SK-N-SH (cell line): ENCODE measurements at regions not wholly inside any gene's neighbourhood (a gene's known extent, or its start where the extent isn't known, plus 50 kb on each side); places are given as distances from the start of the nearest gene placed in this dataset.

ENCODE experiments used
- CTCF ChIA-PET: fragments of 300-600, 350-600 bp; formaldehyde crosslinking; extraction: SDS; loops from one replicate; lab custom pipeline; 2021; lab: Yijun Ruan, JAX
- POLR2A ChIA-PET: fragments of 350-600 bp; sonication (Branson Sonifier 250); formaldehyde crosslinking; extraction: SDS; loops from one replicate; lab custom pipeline; 2020; ENCODE audit warnings: antibody characterized with exemption, inconsistent platforms; lab: Yijun Ruan, JAX
- DNase-seq: peaks from one replicate; pipeline ENCODE4 v3.0.0; 2012
- H2AFZ ChIP-seq: fragments of 200-600 bp; sonication (generic); 2 replicates; pipeline ENCODE4 v1.8.1; 2016; ENCODE audit warnings: antibody characterized with exemption, mild to moderate bottlenecking, low read depth
- H3F3A ChIP-seq: fragments of 200-600 bp; sonication (generic); replicated peaks from 2 replicates; pipeline ENCODE3; 2016; ENCODE audit warnings: antibody characterized with exemption, mild to moderate bottlenecking; ENCODE audit not compliant: insufficient read depth
- H3K27ac ChIP-seq, 2 experiments: fragments of 200-500 bp in 1 of 2; fragments of 200-600 bp in 1 of 2; sonication (Bioruptor generic) in 1 of 2; sonication (generic), shearing (Covaris generic) in 1 of 2; 2 replicates each; pipeline versions ENCODE4 v1.5.1 to v1.6.1; 2014 to 2016; ENCODE audit warnings: low read depth in 2 of 2, inconsistent platforms in 1 of 2, low read length in 1 of 2, mild to moderate bottlenecking in 1 of 2, mixed read lengths in 1 of 2
- H3K27me3 ChIP-seq: fragments of 200-600 bp; sonication (generic), shearing (Covaris generic); 2 replicates; pipeline ENCODE4 v1.6.1; 2016; ENCODE audit warnings: mixed run types; ENCODE audit not compliant: insufficient read depth
- H3K36me3 ChIP-seq, 2 experiments: fragments of 200-500 bp in 1 of 2; fragments of 200-600 bp in 1 of 2; sonication (Bioruptor generic) in 1 of 2; sonication (generic) in 1 of 2; replicated peaks in 1 of 2; 2 replicates each; pipeline versions ENCODE3 to v1.5.1; 2014 to 2016; ENCODE audit warnings: low read length in 1 of 2, mild to moderate bottlenecking in 1 of 2; ENCODE audit not compliant: insufficient read depth in 2 of 2, control insufficient read depth in 1 of 2
- H3K4me1 ChIP-seq, 2 experiments: fragments of 200-500 bp in 1 of 2; fragments of 200-600 bp in 1 of 2; sonication (Bioruptor generic) in 1 of 2; sonication (generic), shearing (Covaris generic) in 1 of 2; 2 replicates each; pipeline versions ENCODE4 v1.5.1 to v1.6.1; 2014 to 2016; ENCODE audit warnings: low read depth in 1 of 2, low read length in 1 of 2, mixed run types in 1 of 2; ENCODE audit not compliant: insufficient read depth in 2 of 2, control insufficient read depth in 1 of 2
- H3K4me2 ChIP-seq: fragments of 200-600 bp; sonication (generic), shearing (Covaris generic); 2 replicates; pipeline ENCODE4 v1.6.1; 2017; ENCODE audit warnings: mixed run types
- H3K4me3 ChIP-seq, 2 experiments: fragments of 200-500 bp in 1 of 2; fragments of 200-600 bp in 1 of 2; sonication (Bioruptor generic) in 1 of 2; sonication (generic), shearing (Covaris generic) in 1 of 2; 2 replicates each; pipeline versions ENCODE4 v1.5.1 to v1.8.1; 2014 to 2016; ENCODE audit warnings: low read depth in 2 of 2, inconsistent platforms in 1 of 2, low read length in 1 of 2, mild to moderate bottlenecking in 1 of 2, mixed read lengths in 1 of 2, moderate library complexity in 1 of 2
- H3K79me2 ChIP-seq: fragments of 200-600 bp; sonication (generic); 2 replicates; pipeline ENCODE4 v1.8.1; 2017; ENCODE audit warnings: mild to moderate bottlenecking; ENCODE audit not compliant: insufficient read depth
- H3K9ac ChIP-seq: fragments of 200-600 bp; sonication (generic); 2 replicates; pipeline ENCODE4 v1.6.1; 2017; ENCODE audit warnings: mixed run types
- H3K9me2 ChIP-seq: fragments of 200-600 bp; sonication (generic); 2 replicates; pipeline ENCODE4 v1.6.1; 2017; ENCODE audit warnings: mixed run types
- H3K9me3 ChIP-seq: fragments of 200-600 bp; sonication (generic); 2 replicates; pipeline ENCODE4 v1.6.1; 2017; ENCODE audit warnings: mixed run types, mild to moderate bottlenecking, moderate library complexity
- H4K20me1 ChIP-seq: fragments of 200-600 bp; sonication (generic); 2 replicates; pipeline ENCODE4 v1.6.1; 2017; ENCODE audit warnings: mild to moderate bottlenecking, mixed run types; ENCODE audit not compliant: insufficient read depth
- ELF1 ChIP-seq: IDR thresholded peaks from 2 replicates; pipeline ENCODE4 v1.4.0; 2012
- FOXJ3 ChIP-seq: sonication (generic); formaldehyde crosslinking; IDR thresholded peaks from 2 replicates; pipeline ENCODE4 v1.5.1; 2020; ENCODE audit warnings: mild to moderate bottlenecking, missing genetic modification reagents
- GABPA ChIP-seq: IDR thresholded peaks from 2 replicates; pipeline ENCODE4 v1.4.0; 2012; ENCODE audit warnings: low read depth, mild to moderate bottlenecking
- JUND ChIP-seq: IDR thresholded peaks from 2 replicates; pipeline ENCODE4 v1.4.0; 2012
- NFIC ChIP-seq: IDR thresholded peaks from 2 replicates; pipeline ENCODE4 v1.4.0; 2012; ENCODE audit warnings: borderline replicate concordance
- RAD21 ChIP-seq: IDR thresholded peaks from 2 replicates; pipeline ENCODE4 v1.6.1; 2012; ENCODE audit warnings: mild to moderate bottlenecking, low read length
- SIN3A ChIP-seq: IDR thresholded peaks from 2 replicates; pipeline ENCODE4 v1.6.1; 2012; ENCODE audit warnings: low read depth, mild to moderate bottlenecking, low read length, moderate library complexity, borderline replicate concordance
- TAF1 ChIP-seq: IDR thresholded peaks from 2 replicates; pipeline ENCODE4 v1.6.1; 2012; ENCODE audit warnings: low read depth, mild to moderate bottlenecking, low read length, moderate library complexity, borderline replicate concordance
- TEAD4 ChIP-seq: IDR thresholded peaks from 2 replicates; pipeline ENCODE4 v1.4.0; 2012; ENCODE audit warnings: mild to moderate bottlenecking, borderline replicate concordance; ENCODE audit not compliant: insufficient read depth
- WGBS: methylation state at CpG from one replicate; pipeline ENCODE4 v1.1.6; 2017; ENCODE audit warnings: low lambda C conversion rate; 5-methylcytosine and 5-hydroxymethylcytosine counted together
- TF ChIP-seq, protein P1 (sequence below): IDR thresholded peaks from 2 replicates; pipeline ENCODE4; 2012
- TF ChIP-seq, protein P2 (sequence below): fragments of 200-600 bp; sonication (generic); IDR thresholded peaks from 2 replicates; pipeline ENCODE4 v1.6.1; 2017; ENCODE audit warnings: antibody characterized with exemption, mild to moderate bottlenecking, moderate library complexity

DNA sequence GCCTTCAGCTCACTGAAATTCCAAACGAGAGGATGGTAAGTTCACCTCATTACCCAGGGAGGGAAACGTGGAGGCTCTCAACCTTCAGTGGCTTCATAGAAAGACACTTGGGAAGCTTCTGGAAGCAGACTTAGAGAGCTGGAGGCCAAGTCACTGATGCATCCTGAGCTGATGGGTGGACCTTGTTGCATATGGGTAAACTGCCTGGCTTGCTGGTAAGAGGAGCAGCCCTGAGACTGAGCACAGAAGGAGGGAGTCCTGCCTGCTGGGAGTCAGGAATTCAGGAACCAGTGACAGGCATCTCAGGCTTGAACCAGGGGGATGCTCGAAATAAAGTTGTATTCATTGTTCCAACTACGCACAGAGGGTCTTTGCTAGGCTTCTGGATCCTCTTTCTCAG, 66.5 kb upstream of the NPAS2 start:
- ChIA-PET POLR2A (no interaction called here), CTCF (no interaction called here)
- no peaks in the 10 kb centered on the region for H3K9me2 ChIP-seq
- H3K9me3 ChIP-seq = 0 out of 2 replicates have a peak, but pooled peaks cover 7% of the 10 kb centered on the region
- no peak for DNase-seq
- H3K4me3 ChIP-seq = no peak overlapping the region
- H2AFZ ChIP-seq = no peak overlapping the region; the same call in 1 of the 2 replicates
- WGBS = 56% methylated on average over 4 of the region's 4 CpGs
- H3K79me2 ChIP-seq = no peaks in the 10 kb centered on the region
- peak overlapping the region; percentile 8; the same call in 1 of the 2 replicates for H3K4me2 ChIP-seq
- H3K27me3 ChIP-seq = no peaks in the 10 kb centered on the region
- H3F3A ChIP-seq = peaks cover 42% of the 10 kb centered on the region
- no peaks in the 10 kb centered on the region for H4K20me1 ChIP-seq
- TF ChIP-seq FOXJ3 (CRISPR knock-in tag) = no peak
- no peak for TF ChIP-seq TEAD4
- TF ChIP-seq RAD21 = no peak
- TF ChIP-seq, protein P1, sequence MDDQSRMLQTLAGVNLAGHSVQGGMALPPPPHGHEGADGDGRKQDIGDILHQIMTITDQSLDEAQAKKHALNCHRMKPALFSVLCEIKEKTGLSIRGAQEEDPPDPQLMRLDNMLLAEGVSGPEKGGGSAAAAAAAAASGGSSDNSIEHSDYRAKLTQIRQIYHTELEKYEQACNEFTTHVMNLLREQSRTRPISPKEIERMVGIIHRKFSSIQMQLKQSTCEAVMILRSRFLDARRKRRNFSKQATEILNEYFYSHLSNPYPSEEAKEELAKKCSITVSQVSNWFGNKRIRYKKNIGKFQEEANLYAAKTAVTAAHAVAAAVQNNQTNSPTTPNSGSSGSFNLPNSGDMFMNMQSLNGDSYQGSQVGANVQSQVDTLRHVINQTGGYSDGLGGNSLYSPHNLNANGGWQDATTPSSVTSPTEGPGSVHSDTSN = no peak
- TF ChIP-seq SIN3A = no peak
- TF ChIP-seq, protein P2, sequence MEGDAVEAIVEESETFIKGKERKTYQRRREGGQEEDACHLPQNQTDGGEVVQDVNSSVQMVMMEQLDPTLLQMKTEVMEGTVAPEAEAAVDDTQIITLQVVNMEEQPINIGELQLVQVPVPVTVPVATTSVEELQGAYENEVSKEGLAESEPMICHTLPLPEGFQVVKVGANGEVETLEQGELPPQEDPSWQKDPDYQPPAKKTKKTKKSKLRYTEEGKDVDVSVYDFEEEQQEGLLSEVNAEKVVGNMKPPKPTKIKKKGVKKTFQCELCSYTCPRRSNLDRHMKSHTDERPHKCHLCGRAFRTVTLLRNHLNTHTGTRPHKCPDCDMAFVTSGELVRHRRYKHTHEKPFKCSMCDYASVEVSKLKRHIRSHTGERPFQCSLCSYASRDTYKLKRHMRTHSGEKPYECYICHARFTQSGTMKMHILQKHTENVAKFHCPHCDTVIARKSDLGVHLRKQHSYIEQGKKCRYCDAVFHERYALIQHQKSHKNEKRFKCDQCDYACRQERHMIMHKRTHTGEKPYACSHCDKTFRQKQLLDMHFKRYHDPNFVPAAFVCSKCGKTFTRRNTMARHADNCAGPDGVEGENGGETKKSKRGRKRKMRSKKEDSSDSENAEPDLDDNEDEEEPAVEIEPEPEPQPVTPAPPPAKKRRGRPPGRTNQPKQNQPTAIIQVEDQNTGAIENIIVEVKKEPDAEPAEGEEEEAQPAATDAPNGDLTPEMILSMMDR = no peak
- no peak for TF ChIP-seq ELF1
- TF ChIP-seq TAF1 = no peak
- no peak overlapping the region for H3K9ac ChIP-seq
- H3K4me1 ChIP-seq = peaks cover 2 to 46% of the 10 kb centered on the region in 2 experiments
- no peaks in the 10 kb centered on the region for H3K36me3 ChIP-seq
- peak overlapping the region in 1 of 2 experiments; percentile 89; a peak in 2 of 4 replicates for H3K27ac ChIP-seq

DNA sequence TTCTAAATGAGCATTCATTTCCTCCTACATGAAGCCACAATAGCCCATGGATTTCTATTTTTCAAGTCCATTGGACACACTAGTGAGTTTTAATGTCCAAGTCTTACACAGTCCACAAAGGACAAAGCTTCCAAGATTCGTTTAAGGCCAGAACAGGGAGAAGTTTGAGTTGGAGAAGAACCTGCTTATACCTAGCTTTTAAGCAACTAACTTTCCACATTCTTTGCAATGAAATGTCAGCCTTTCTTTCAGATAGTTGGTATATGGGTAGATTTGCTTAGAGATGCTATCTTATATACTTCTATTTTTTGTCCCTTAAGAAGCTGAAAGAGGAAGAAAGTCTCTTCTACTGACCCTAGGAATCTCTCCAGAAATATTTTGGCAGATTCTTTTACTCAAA, 66.1 kb upstream of the NPAS2 start:
- Histone ChIP-seq H3K9me2 (no peaks in the 10 kb centered on the region), H2AFZ (peak overlapping the region; percentile 15; the same call in 1 of the 2 replicates), H3K36me3 (no peaks in the 10 kb centered on the region), H3K9me3 (0 out of 2 replicates have a peak, but pooled peaks cover 7% of the 10 kb centered on the region), H3K27me3 (no peaks in the 10 kb centered on the region), H3K27ac (peak overlapping the region; percentile 53 to 89; a peak in 3 of 4 replicates), H4K20me1 (no peaks in the 10 kb centered on the region), H3K4me2 (peak overlapping the region; percentile 8; the same call in 1 of the 2 replicates), H3F3A (peaks cover 40% of the 10 kb centered on the region), H3K4me3 (no peak overlapping the region), H3K9ac (peak overlapping the region; percentile 15; the same call in 1 of the 2 replicates), H3K4me1 (peaks cover 2 to 46% of the 10 kb centered on the region in 2 experiments), H3K79me2 (no peaks in the 10 kb centered on the region)
- DNase-seq = no peak
- TF ChIP-seq NFIC (no peak), JUND (no peak), ELF1 (no peak), GABPA (no peak)
- TF ChIP-seq, protein P2 = no peak
- 40% methylated on average over 1 of the region's 1 CpG for WGBS
- ChIA-PET POLR2A (no interaction called here), CTCF (no interaction called here)
